Liver (tissue), 3 donors: ENCODE measurements at regions not wholly inside any gene's neighbourhood (a gene's known extent, or its start where the extent isn't known, plus 50 kb on each side); places are given as distances from the start of the nearest gene placed in this dataset.

Experiments used
- EGR1 ChIP-seq, 2 donors: IDR thresholded peaks; 2 replicates each; pipeline ENCODE4 v1.6.1; 2016 to 2018; ENCODE audit warnings: antibody characterized with exemption in 2 of 2, low read depth in 2 of 2
- JUND ChIP-seq, 2 donors: IDR thresholded peaks; 2 replicates each; pipeline ENCODE4 v1.6.1; 2016; ENCODE audit warnings: antibody characterized with exemption in 2 of 2
- YY1 ChIP-seq: IDR thresholded peaks from 2 replicates; pipeline ENCODE4 v1.6.1; 2016; ENCODE audit warnings: antibody characterized with exemption, mild to moderate bottlenecking
- TF ChIP-seq, protein P1 (sequence below): fragments of 150-350 bp; IDR thresholded peaks from 2 replicates; pipeline ENCODE4 v1.5.1; 2017; ENCODE audit warnings: improper control_type of control experiment, low read depth, low read length; ENCODE audit not compliant: missing input control
- TF ChIP-seq, protein P2 (sequence below): IDR thresholded peaks from 2 replicates; pipeline ENCODE4 v1.6.1; 2016; ENCODE audit warnings: antibody characterized with exemption
- TF ChIP-seq, protein P3 (sequence below): IDR thresholded peaks from 2 replicates; pipeline ENCODE4 v1.6.1; 2016; ENCODE audit warnings: antibody characterized with exemption, mild to moderate bottlenecking
- TF ChIP-seq, protein P4 (sequence below): IDR thresholded peaks from 2 replicates; pipeline ENCODE4 v1.6.1; 2016; ENCODE audit warnings: antibody characterized with exemption
- TF ChIP-seq, protein P5 (sequence below): IDR thresholded peaks from 2 replicates; pipeline ENCODE4 v1.6.1; 2016; ENCODE audit warnings: antibody characterized with exemption
- donor health status: healthy.
- donor health status: healthy.

DNA sequence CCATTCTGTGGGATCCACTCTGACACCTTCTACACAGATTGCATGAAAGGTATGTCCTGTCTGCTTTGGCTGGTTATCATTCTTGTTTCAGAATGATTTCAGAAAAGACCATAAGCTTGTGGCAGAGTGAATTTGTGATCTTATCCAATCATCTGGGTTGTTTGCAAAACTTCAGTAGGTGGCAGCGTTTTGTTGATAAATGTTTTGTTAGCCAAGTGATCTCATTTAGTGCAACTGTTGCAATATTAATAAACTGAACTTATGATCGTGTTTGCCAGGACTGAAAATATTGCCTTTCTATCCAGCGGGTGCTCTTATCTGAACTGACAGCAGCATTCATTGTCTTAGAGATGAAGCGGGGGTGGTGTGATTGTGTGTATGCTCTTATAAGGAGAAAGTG lies 613.2 kb upstream of the NOX3 start:
- TF ChIP-seq, protein P1, sequence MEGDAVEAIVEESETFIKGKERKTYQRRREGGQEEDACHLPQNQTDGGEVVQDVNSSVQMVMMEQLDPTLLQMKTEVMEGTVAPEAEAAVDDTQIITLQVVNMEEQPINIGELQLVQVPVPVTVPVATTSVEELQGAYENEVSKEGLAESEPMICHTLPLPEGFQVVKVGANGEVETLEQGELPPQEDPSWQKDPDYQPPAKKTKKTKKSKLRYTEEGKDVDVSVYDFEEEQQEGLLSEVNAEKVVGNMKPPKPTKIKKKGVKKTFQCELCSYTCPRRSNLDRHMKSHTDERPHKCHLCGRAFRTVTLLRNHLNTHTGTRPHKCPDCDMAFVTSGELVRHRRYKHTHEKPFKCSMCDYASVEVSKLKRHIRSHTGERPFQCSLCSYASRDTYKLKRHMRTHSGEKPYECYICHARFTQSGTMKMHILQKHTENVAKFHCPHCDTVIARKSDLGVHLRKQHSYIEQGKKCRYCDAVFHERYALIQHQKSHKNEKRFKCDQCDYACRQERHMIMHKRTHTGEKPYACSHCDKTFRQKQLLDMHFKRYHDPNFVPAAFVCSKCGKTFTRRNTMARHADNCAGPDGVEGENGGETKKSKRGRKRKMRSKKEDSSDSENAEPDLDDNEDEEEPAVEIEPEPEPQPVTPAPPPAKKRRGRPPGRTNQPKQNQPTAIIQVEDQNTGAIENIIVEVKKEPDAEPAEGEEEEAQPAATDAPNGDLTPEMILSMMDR, result no peak
- TF ChIP-seq, protein P2, sequence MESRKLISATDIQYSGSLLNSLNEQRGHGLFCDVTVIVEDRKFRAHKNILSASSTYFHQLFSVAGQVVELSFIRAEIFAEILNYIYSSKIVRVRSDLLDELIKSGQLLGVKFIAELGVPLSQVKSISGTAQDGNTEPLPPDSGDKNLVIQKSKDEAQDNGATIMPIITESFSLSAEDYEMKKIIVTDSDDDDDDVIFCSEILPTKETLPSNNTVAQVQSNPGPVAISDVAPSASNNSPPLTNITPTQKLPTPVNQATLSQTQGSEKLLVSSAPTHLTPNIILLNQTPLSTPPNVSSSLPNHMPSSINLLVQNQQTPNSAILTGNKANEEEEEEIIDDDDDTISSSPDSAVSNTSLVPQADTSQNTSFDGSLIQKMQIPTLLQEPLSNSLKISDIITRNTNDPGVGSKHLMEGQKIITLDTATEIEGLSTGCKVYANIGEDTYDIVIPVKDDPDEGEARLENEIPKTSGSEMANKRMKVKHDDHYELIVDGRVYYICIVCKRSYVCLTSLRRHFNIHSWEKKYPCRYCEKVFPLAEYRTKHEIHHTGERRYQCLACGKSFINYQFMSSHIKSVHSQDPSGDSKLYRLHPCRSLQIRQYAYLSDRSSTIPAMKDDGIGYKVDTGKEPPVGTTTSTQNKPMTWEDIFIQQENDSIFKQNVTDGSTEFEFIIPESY, result no peak
- TF ChIP-seq JUND (IDR thresholded peaks at IDR 0.05) (no peak), YY1 (no peak), EGR1 (IDR thresholded peaks at IDR 0.05; ENCODE audit: low read depth in 2 of 2) (no peak)
- TF ChIP-seq, protein P3, sequence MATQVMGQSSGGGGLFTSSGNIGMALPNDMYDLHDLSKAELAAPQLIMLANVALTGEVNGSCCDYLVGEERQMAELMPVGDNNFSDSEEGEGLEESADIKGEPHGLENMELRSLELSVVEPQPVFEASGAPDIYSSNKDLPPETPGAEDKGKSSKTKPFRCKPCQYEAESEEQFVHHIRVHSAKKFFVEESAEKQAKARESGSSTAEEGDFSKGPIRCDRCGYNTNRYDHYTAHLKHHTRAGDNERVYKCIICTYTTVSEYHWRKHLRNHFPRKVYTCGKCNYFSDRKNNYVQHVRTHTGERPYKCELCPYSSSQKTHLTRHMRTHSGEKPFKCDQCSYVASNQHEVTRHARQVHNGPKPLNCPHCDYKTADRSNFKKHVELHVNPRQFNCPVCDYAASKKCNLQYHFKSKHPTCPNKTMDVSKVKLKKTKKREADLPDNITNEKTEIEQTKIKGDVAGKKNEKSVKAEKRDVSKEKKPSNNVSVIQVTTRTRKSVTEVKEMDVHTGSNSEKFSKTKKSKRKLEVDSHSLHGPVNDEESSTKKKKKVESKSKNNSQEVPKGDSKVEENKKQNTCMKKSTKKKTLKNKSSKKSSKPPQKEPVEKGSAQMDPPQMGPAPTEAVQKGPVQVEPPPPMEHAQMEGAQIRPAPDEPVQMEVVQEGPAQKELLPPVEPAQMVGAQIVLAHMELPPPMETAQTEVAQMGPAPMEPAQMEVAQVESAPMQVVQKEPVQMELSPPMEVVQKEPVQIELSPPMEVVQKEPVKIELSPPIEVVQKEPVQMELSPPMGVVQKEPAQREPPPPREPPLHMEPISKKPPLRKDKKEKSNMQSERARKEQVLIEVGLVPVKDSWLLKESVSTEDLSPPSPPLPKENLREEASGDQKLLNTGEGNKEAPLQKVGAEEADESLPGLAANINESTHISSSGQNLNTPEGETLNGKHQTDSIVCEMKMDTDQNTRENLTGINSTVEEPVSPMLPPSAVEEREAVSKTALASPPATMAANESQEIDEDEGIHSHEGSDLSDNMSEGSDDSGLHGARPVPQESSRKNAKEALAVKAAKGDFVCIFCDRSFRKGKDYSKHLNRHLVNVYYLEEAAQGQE, result no peak
- TF ChIP-seq, protein P4, sequence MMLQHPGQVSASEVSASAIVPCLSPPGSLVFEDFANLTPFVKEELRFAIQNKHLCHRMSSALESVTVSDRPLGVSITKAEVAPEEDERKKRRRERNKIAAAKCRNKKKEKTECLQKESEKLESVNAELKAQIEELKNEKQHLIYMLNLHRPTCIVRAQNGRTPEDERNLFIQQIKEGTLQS, result no peak
- TF ChIP-seq, protein P5, sequence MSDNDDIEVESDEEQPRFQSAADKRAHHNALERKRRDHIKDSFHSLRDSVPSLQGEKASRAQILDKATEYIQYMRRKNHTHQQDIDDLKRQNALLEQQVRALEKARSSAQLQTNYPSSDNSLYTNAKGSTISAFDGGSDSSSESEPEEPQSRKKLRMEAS, result no peak
